GM03348 (cell line): ENCODE measurements at regions not wholly inside any gene's neighbourhood (a gene's known extent, or its start where the extent isn't known, plus 50 kb on each side); places are given as distances from the start of the nearest gene placed in this dataset.

Experiments
- DNase-seq: peaks from one replicate; pipeline ENCODE4 v3.0.0; 2012; ENCODE audit warnings: low spot score

DNA sequence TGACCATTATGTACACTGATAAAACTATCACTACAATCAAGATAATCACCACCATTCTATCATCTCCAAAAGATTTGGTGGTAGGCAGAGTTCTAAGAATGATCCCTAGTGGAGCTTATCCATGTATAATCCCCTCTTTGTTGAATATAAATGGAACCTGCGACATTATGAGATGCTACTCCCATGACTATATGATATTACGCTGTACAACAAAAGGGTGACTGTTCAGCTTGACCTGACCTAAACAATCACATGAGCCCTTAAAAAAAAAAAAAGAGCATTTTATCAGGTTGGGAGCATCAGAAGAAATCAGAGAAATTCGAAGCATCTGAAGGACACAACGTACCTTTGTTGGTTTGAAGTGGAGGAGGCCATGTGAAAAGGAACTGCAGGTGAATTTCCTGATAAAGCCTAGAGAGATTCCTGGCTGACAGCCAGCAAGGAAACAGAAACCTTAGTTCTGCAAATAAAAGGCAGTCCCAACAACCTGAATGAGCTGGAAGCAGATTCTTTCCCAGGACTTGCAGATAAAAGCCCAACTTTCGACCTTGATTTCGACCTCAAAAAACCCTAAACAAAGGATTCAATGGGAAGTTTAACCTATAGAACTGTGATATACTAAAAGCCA lies 270.7 kb downstream of the ADRA2A start:
- no peak for DNase-seq

DNA sequence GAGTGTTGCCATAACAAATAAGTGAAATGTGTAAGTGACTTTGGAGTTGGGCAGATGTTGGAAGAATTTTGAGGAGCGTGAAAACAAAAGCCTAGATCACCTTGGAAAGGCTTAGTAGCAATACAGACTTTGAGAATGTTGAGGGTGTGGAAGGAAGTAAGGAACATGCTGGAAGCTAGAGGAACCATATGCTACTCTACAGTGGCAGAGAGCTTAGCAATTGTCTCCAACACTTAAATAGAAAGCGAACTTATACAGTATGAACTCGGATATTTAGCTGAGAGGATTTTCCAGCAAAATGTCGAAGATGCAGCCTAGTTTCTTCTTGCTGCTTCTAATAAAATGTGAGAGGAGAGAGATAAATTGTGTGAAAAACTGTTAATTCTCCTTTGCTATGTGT lies 271.2 kb downstream of the ADRA2A start:
- DNase-seq, result no peak

DNA sequence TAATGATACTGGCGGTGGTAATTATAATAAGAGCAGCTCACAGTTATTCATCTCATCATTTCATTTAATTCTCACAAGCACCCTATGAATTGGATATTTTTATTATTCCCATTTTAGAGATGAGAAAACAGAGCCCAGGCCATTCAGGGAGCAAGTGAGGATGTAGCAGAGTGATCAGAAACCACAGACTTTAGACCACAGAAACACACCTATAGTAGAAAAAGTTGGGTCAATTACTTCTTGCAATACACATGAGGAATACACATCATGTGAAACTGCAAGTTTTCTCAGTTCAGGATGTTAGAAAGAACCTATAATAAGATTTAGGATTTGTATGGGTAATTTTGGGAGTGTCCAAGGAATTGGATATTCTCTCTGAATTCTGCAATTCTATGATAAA lies 278.0 kb downstream of the ADRA2A start:
- DNase-seq, result no peak

DNA sequence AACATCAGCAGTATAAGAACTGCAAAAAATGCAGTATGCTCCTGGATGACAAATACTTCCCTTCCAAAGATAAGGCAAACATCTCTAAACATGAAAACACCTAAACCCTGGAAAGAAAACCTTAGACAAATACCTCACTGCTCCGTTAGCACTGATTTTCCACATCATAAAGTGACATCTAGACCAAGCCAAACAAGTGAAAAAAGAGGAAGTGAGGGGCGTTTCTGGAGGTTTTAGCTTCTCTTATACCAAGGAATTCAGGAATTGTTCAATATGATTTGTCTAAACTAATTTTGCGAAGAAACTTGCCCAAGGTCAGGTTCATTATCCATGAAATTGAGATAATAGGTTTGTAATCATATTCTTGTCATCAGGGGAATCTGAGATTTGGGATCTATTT lies 279.7 kb downstream of the ADRA2A start:
- no peak for DNase-seq

DNA sequence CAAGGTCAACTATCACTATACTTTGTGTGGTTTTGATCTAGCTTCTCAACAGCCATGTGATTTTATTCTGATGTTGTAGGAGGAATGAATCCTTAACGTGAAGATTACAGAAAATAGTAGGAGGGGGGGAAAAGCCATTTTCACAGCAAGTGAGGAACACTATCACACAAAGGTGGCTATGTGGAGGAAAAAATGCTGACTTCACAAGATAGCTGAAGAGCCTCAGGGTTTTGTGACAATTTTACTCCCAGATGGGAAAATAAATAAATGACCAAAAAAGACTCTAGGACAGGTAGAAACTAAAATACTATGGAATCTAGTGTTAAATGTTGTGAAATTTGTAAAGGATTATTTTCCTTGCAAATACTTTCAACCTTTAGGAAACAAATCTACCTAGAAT lies 281.0 kb downstream of the ADRA2A start:
- no peak for DNase-seq

DNA sequence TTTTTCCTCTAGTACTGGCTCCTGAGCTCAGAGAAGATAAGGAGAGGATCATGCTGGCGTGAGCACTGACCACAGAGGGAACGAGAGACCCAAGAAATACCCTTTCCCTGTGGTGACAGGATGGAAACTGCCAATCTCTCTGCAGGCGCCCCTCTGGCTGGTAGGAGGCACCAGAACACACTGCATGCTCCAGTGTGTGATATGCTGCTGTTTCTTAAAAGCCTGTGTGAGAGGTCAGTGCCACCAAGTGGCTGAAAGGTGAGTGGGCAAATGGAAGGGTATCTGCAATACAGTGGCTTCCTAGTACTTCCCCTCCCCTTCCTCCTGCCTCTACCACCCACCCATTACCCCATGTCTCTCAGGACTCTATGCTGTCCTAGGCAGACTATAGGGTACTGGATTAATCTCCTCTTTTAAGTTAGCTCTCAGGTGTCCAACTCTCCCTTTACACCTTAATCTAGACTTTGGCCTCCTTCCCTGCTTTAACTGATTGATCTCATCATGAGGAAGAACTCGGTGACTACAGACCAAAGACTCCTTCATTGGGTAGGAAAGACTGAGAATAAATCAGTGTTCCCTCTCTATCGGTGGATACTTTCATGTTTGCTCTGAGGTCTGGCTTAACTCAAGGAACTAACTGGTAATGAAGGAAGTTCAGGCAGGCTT lies 283.6 kb downstream of the ADRA2A start:
- DNase-seq, result peak; percentile 63

DNA sequence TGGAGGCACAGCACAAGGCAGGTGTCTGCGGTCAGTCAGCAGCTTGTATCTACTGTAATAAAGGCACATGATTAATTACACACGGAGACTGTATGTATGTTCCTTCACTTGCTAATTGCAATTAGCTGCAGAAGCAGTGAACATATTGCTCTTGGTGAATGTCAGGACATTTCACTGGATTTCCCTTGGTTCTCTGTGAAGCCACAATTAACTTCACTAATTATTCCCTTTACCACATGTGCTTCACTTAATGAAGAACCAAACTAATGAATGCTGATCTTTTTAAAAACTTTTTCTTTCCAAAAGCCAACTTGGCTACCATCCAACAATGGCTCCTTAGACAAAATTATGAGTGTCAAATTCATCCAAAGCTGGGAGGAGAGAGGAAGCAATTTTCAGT lies 290.7 kb downstream of the ADRA2A start:
- DNase-seq, result no peak

DNA sequence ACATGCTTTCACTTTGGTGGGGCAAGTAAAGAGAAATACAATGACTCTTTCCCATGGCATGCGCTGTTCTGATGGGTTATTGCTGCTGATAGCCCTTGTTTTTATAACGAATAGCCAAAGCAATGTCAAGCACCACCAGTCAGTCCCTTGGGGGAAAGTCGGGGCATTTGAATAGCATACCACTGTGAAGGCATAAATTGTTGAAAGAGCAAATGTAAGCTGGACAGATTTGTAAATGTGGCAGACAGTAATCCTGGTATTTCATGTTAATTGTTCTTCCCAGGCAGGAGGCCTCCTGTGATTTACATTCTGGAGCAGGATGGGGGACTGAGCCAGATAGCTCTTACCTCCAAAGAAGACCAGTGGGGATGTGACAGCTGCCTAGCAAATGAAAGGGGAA lies 293.3 kb downstream of the ADRA2A start:
- peak; percentile 44 for DNase-seq

DNA sequence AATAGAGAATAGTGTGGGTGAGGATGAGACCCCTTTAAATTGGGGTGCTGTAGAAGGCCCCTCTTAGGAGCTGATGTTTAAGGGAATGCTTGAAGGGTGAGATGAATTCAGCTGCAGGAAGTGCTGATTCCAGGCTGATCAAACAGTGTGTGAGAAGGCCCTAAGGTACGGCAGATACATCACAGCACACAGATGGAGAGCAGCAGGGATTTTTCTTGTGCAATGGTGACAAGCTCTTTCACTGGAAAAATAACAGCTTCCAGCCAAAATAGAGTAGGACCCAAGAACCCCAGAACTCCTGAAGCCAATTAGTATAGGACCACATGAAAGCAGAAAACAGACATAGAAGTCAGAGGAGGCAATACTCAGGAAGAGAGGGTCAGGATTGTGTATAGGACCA lies 296.9 kb downstream of the ADRA2A start:
- DNase-seq, result no peak

DNA sequence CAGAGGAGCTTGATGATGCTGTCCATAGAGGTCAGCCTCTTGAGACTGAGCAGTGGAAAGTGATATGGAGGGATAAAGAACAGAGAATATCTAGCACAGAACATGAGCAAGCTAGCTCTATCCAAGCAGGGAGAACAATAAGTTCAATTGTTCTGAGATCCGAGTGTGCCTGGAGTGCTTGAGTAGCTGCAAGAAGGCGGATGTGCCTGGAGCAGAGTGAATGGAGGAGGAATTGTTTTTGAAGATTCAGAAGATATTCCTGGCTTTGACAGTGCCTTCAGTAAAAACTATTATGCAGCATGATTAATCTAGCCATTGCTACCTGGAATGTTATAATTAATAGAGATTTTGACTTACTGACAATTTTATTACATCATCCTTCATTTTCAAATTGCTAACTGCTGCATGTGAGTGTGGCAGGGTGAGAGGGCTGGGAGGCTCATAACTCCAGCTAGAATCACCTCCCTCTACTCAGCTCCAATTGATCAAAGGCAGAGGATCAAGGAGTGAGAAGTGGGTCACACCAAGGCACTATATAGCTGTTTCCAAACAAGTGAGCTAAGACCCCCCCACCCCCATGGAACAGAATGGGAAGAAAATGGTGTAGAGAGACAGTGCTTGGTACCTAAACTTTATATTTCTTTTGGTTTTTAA lies 302.8 kb downstream of the ADRA2A start:
- no peak for DNase-seq

DNA sequence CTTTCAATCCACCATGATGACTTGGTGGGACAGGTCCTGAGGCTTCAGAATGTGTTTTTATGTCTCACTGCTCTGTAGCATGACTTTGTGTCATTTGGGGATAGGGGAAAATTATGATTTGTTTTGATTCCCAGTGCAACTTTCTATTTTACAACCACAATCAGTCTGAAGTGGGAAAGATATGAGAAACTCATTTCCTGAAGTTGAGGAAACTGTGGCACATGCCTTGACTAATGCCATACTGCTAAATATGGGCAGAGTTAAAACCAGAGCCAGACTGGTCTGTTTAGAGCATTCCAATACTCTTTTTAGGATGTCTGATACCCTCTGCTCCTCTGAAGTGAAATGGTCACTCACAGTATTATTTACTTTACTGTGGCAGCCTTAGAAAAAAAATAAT lies 307.7 kb downstream of the ADRA2A start:
- DNase-seq, result peak; percentile 41

DNA sequence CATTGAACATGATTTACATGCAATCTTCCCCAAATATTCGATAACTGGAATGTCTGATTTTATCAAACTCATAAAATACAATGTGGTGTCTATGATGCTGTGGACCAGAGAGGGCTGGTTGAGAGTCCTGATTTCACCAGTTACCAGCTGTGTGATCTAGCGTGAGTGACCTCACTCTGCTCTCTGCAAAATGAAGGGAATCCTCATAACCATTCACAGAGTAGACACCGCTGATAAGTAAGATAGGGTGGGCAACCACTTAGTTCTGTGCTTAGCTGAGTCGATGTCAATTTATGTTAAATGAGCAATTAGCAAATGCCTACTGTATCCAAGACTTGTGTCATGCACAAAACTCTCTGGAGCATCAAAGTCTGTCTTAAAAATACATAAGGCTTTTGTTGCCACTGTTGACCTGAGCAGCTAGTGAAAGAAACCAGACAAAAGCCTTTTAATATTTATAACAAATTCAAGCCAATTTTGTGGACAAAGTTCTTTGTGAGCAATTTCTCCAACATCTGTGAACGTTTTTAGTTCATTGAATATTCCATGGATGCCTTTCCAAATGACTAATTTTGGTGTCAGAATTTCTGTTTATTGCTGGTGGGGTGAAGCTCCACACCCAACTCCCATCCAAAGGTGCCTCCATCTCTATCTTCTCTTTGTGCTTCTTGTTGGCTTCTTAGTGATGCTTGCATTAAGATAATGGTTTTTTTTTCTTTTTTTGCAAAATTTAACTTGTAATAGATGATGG lies 314.2 kb downstream of the ADRA2A start:
- DNase-seq, result peak; percentile 32

DNA sequence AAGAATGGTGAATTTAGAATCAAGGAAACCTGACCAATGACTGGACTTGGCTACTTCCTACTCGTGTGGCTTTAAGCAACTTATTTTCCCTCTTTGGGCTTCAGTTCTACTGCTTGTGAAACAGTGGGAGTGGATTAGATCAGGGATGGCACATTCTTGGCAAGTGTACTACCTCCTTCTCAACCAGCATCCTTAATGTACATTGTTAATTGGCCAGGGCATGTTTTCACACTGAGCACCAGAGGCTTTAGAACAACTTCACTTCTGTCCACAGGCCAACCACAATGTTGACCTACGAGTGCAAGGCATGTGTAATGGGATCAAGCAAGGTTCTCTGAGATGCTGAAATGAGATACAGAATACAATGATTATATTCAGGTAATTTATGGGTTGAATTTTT lies 315.3 kb downstream of the ADRA2A start:
- peak; percentile 62 for DNase-seq

DNA sequence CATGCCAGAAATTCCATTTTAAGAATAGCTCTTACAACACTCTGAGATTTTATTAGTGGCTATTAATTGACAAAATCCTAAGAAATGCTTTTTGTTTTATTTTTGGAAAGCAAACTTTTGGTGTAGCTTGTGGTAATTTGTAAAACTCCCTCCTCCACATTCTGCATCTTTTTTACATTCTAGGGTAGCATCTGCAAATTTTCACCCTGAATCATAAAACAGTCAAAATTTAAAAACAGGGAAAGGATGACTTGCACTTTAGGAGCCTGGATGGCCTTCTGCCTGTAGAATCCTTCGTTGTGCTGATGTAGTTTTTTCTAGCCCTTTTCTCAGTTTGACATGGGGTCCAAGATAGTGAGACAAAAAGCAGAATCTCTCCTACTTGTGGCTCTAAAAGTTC lies 316.1 kb downstream of the ADRA2A start:
- DNase-seq, result peak; percentile 63

DNA sequence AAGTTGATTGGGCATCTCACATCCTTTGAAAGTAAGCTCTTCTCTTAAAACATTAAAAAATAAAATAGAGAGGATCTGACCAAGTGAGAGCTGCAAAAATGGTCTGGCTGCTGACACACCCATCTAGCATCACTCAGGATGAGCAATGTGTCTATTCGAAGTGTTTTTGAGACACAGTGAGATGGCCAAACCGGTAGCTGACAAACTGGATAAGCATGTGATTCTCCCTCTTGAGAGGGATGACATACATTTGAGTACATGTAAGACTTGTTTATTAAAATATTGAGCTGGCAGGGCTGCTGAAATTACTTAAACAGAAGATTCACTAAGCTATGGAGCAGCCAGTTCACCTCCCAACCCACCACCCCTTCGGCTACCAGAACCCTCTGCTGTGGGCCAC lies 333.9 kb downstream of the ADRA2A start:
- DNase-seq, result peak; percentile 73

DNA sequence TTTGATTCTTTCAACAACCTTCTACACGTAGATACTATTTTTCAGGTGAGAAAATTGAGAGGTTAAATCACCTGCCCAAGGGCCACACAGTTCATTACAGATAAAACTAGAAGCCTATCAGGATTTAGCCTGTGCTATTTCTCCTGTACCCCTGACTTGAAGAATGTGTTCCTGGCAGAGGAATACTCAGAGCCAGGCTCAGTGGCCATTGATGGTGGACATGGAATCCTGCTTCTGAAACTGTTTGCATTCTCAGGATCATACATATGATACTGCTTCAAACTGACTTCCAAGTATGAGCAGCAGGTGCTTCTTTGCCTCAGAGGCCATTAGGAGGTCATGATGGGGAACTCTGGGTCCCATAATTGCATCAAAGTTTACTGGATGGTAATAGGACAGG lies 348.6 kb downstream of the ADRA2A start:
- no peak for DNase-seq

DNA sequence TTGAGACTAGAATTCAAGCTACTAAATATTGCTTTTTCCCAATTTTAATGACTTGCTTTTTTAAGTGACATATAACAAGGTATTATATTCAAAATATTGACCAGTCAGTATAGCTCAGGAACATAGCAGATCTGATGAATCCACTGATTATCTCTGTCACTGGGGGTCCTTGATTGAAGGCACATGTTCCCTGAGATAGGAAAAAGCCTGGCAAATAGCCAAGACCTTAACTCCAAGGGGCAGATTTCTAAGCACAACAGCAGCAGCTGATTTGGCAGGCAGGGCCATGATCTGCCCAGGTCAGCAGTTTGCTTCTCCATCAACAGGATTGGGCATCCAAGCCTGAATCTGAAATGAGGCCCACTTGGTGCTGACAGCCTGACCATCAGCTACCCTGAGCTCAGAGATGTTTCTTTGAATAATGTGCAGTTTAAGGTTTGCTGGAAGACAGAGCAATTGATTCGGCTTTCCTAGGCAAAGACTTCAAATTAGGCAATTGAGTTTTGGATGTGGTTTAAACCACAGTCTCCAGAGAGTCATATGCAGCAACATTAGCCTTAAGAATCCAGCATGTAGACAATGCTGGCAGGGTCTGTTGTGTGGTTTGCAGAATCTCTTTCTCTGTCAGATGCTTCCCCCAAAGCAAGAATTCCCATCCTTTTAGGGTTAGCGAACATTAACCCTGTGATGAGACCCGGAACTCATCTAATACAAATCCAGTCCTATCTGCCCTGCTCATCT lies 352.6 kb downstream of the ADRA2A start:
- peak; percentile 24 for DNase-seq

DNA sequence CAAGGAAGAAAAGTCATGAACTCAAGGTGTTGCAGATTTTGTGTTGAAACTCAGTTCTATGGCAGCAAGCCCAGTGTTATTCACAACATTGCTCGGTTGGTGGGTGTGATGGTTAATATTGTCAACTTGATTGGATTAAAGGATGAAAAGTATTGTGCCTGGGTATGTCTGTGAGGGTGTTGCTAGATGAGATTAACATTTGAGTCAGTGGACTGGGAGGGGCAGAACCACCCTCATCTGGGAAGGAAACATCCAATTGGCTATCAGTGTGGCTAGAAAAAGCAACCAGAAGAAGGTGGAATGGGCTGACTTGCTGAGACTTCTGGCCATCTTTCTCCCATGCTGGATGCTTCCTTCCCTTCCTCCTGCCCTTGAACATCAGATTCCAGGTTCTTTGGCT lies 353.2 kb downstream of the ADRA2A start:
- no peak for DNase-seq

DNA sequence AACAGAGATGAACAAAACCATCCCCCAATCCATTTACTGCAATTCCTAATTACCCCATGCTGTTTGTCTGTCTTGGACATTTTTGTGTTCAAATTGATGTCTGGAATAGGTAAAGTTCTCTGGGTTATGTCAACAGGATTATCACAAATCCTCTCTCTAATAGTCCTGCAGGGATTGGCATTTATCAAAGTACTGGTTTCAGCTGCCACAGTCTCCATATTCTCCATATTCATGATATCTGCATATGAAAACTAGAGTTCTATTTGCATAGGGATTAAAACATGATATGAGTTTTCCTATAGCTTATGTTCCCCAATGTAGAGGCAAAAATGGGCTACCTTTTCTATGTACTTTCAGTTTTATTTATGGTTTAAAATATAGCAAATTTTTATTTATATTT lies 355.8 kb downstream of the ADRA2A start:
- no peak for DNase-seq

DNA sequence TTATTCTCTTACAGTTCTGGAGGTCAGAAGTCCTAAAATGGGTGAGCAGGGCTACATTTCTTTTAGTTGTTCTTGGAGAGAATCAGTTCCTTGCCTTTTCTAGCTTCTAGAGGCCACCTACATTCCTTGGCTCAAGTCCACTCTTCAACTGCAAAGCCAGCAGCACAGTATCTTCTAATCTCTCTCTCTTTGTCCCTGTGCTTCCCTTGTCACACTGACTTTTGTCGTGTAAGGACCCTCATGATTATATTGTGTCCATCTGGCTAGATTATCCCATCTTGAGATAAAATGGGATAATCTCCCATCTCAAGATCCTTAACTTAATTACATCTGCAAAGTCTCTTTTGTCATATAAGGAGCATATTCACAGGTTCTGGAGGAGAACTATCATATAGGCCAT lies 359.0 kb downstream of the ADRA2A start:
- no peak for DNase-seq

DNA sequence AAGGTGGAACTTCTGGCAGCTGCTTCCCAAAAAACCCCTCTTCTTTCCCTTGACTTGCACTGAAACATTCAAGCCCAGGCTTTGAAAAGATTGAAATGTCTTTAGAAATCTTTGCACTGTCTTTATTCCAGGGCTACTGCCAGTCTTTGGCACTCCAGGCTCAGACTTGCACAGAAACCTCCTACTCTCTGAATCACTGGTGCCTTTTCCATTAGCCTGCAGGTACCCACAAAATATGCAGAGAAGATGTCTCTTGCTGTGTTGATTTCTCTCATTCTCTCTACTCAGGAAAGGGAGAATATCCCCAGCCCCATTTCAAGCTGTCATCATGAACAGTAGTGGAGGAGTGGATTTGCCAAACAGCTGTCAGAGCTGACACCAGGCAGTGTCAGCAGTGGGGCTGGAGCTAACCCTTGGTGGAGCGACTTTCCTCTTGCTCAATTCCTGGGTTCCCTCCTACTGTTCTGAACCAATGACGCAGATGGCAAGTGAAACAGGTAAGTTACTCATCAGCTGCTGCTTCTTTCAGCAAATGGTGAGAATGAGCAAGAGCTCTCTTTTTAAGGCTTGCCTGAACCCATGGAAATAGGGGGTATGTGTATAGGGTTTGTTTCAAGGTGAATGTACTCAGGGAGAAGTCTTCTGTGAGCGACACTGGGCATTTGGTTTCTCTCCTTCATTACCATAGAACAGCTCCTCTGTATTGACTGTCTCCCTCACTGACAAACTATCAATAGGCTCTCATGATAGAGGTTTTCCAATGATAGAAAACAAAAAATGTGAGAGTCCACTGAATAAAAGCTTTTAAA lies 362.4 kb downstream of the ADRA2A start:
- no peak for DNase-seq
